ENCODE measurements at regions not wholly inside any gene's neighbourhood (a gene's known extent, or its start where the extent isn't known, plus 50 kb on each side); places are given as distances from the start of the nearest gene placed in this dataset.

- Histone ChIP-seq H3K4me3 (no peak overlapping the region), H3K27me3 (no peaks in the 10 kb centered on the region), H3K27ac (no peak overlapping the region), H3K9me3 (no peaks in the 10 kb centered on the region), H3K36me3 (no peaks in the 10 kb centered on the region), H3K4me1 (no peaks in the 10 kb centered on the region)
- TF ChIP-seq POLR2A (IDR thresholded peaks at IDR 0.05), result no peak
- no peak for TF ChIP-seq POLR2AphosphoS5 (IDR thresholded peaks at IDR 0.05)
- no peak for TF ChIP-seq CTCF (IDR thresholded peaks at IDR 0.05)
- no peak for TF ChIP-seq EP300 (IDR thresholded peaks at IDR 0.05)
- DNase-seq (ENCODE audit: low spot score in 2 of 2), result peak in 1 of 2 donors; percentile 23
- 95% methylated on average over 13 of the region's 13 CpGs for WGBS
Measured at GRCh38 chr2:238502088-238502810, 75.5 kb downstream of the ASB1 start.

GRCh38 chr2:238502956-238503791 is 76.4 kb downstream of the ASB1 start:
- peak; percentile 27 to 66 for DNase-seq (ENCODE audit: low spot score in 2 of 2)
- no peak for TF ChIP-seq POLR2A (IDR thresholded peaks at IDR 0.05)
- TF ChIP-seq POLR2AphosphoS5 (IDR thresholded peaks at IDR 0.05), result no peak
- no peak for TF ChIP-seq EP300 (IDR thresholded peaks at IDR 0.05)
- TF ChIP-seq CTCF (IDR thresholded peaks at IDR 0.05), result no peak
- 93% methylated on average over 10 of the region's 23 CpGs for WGBS

GRCh38 chr2:238504181-238504931 is 77.6 kb downstream of the ASB1 start:
- Histone ChIP-seq H3K27ac (no peak overlapping the region), H3K36me3 (no peaks in the 10 kb centered on the region), H3K4me1 (no peaks in the 10 kb centered on the region), H3K9me3 (no peaks in the 10 kb centered on the region), H3K4me3 (no peak overlapping the region), H3K27me3 (no peaks in the 10 kb centered on the region)
- TF ChIP-seq POLR2A (IDR thresholded peaks at IDR 0.05) (no peak), CTCF (IDR thresholded peaks at IDR 0.05) (no peak), EP300 (IDR thresholded peaks at IDR 0.05) (no peak), POLR2AphosphoS5 (IDR thresholded peaks at IDR 0.05) (no peak)
- WGBS, result 77% methylated on average over 26 of the region's 26 CpGs
- peak; percentile 31 to 55 for DNase-seq (ENCODE audit: low spot score in 2 of 2)

More at GRCh38 chr2:238502956-238503791, 76.4 kb downstream of the ASB1 start:
- Histone ChIP-seq H3K9me3 (no peaks in the 10 kb centered on the region), H3K36me3 (no peaks in the 10 kb centered on the region), H3K4me3 (no peak overlapping the region), H3K27ac (no peak overlapping the region), H3K4me1 (no peaks in the 10 kb centered on the region), H3K27me3 (no peaks in the 10 kb centered on the region)

GRCh38 chr2:238505119-238505891 is 78.6 kb downstream of the ASB1 start:
- Histone ChIP-seq H3K9me3 (no peaks in the 10 kb centered on the region), H3K4me3 (no peak overlapping the region), H3K36me3 (no peaks in the 10 kb centered on the region), H3K4me1 (no peaks in the 10 kb centered on the region), H3K27me3 (no peaks in the 10 kb centered on the region), H3K27ac (no peak overlapping the region)
- DNase-seq (ENCODE audit: low spot score in 2 of 2), result peak; percentile 40 to 61
- TF ChIP-seq CTCF (IDR thresholded peaks at IDR 0.05) (no peak), POLR2AphosphoS5 (IDR thresholded peaks at IDR 0.05) (no peak), POLR2A (IDR thresholded peaks at IDR 0.05) (no peak), EP300 (IDR thresholded peaks at IDR 0.05) (no peak)
- 80% methylated on average over 14 of the region's 16 CpGs for WGBS

Measured in suprapubic skin (tissue), 4 donors.